Osteocyte (in vitro differentiated cells): ENCODE measurements at regions not wholly inside any gene's neighbourhood (a gene's known extent, or its start where the extent isn't known, plus 50 kb on each side); places are given as distances from the start of the nearest gene placed in this dataset.
A peak's percentile ranks its signal among the peaks of the same experiment; 100 is the strongest.

Experiments used
- DNase-seq: peaks from one replicate; pipeline ENCODE4 v3.0.0; 2021; ENCODE audit warnings: mixed read lengths; ENCODE audit not compliant: unreplicated experiment; ENCODE audit errors: extremely low spot score
- H3K27ac Mint-ChIP-seq: one replicate; pipeline ENCODE4 v1.8.0; 2021; ENCODE audit warnings: mild to moderate bottlenecking, mixed read lengths; ENCODE audit not compliant: unreplicated experiment
- H3K27me3 Mint-ChIP-seq: one replicate; pipeline ENCODE4 v1.8.0; 2021; ENCODE audit warnings: mixed read lengths; ENCODE audit not compliant: unreplicated experiment
- H3K36me3 Mint-ChIP-seq: one replicate; pipeline ENCODE4 v1.8.0; 2021; ENCODE audit warnings: mixed read lengths; ENCODE audit not compliant: unreplicated experiment
- H3K4me1 Mint-ChIP-seq: one replicate; pipeline ENCODE4 v1.8.0; 2021; ENCODE audit warnings: mixed read lengths; ENCODE audit not compliant: unreplicated experiment
- H3K4me3 Mint-ChIP-seq: one replicate; pipeline ENCODE4 v1.8.0; 2021; ENCODE audit warnings: mild to moderate bottlenecking, moderate library complexity, mixed read lengths; ENCODE audit not compliant: unreplicated experiment
- H3K9me3 Mint-ChIP-seq: one replicate; pipeline ENCODE4 v1.8.0; 2021; ENCODE audit warnings: mixed read lengths; ENCODE audit not compliant: unreplicated experiment
- CTCF ChIP-seq: fragments of 200-600 bp; sonication (generic); IDR thresholded peaks from 2 replicates; pipeline ENCODE4 v1.5.0; 2021; ENCODE audit warnings: antibody characterized with exemption, mild to moderate bottlenecking, moderate library complexity

GRCh38 chr2:105972246-105972645, 221.9 kb downstream of the UXS1 start:
- no peaks in the 10 kb centered on the region for H3K4me1 Mint-ChIP-seq
- TF ChIP-seq CTCF: no peak

DNA sequence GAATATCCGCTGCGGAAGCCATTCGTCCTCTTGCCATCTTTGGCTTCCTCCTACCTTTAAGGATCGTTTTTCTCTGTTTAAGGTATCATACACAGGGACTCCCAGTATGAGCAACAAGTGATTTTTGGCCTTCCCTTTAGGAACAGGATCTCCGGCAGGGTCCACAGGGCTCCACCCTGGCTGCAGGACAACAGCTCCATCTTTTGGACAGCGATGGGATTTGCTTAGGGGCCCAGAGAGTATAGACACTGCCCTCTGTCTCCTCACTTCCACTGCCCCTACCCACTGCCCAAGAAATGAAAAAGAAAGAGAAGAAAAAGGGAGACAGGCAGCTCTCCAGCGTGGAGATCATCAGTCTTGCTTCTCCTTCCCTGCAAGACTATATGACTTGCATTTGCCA, 224.5 kb downstream of the UXS1 start:
- no peak overlapping the region for H3K27ac Mint-ChIP-seq
- peaks cover 9% of the 10 kb centered on the region for H3K9me3 Mint-ChIP-seq
- H3K4me1 Mint-ChIP-seq: no peaks in the 10 kb centered on the region
- peak; percentile 22 for TF ChIP-seq CTCF
- peaks cover 15% of the 10 kb centered on the region for H3K27me3 Mint-ChIP-seq
- H3K4me3 Mint-ChIP-seq: no peak overlapping the region
- no peaks in the 10 kb centered on the region for H3K36me3 Mint-ChIP-seq
- DNase-seq: no peak

More at GRCh38 chr2:105972246-105972645, 221.9 kb downstream of the UXS1 start:
- no peak for DNase-seq
- Mint-ChIP-seq H3K36me3 (no peaks in the 10 kb centered on the region), H3K27me3 (peaks cover 8% of the 10 kb centered on the region), H3K9me3 (peaks cover 11% of the 10 kb centered on the region), H3K27ac (no peak overlapping the region), H3K4me3 (no peak overlapping the region)

DNA sequence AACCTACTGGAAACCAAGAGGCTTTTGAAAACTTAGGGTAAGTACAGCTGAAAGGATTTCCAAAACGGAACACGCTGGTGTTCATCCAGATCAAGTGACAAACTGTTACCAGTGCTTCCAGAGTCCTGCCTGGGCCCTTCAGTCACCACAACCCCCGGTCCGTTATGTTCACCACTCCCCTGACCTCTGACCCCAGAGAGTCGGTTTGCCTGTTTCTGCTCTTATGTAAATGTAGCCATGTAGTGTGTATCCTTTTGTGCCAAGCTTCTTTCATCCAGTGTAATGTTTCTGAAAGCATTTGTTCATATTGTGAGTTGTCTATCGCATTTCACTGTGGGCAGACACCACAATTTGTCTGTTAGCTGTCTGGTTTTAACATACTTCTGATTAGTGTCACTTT, 217.5 kb downstream of the NCK2 start:
- no peak for TF ChIP-seq CTCF
- Mint-ChIP-seq H3K27me3 (peaks cover 55% of the 10 kb centered on the region), H3K27ac (no peak overlapping the region), H3K36me3 (no peaks in the 10 kb centered on the region), H3K4me3 (no peak overlapping the region), H3K9me3 (no peaks in the 10 kb centered on the region), H3K4me1 (no peaks in the 10 kb centered on the region)
- DNase-seq: no peak

GRCh38 chr2:105961599-105962146, 217.0 kb downstream of the NCK2 start:
- H3K36me3 Mint-ChIP-seq: no peaks in the 10 kb centered on the region
- no peak overlapping the region for H3K27ac Mint-ChIP-seq
- no peak overlapping the region for H3K4me3 Mint-ChIP-seq
- H3K4me1 Mint-ChIP-seq: no peaks in the 10 kb centered on the region
- H3K9me3 Mint-ChIP-seq: no peaks in the 10 kb centered on the region
- no peak for DNase-seq
- TF ChIP-seq CTCF: no peak
- peaks cover 57% of the 10 kb centered on the region for H3K27me3 Mint-ChIP-seq

GRCh38 chr2:105959357-105959756, 214.6 kb downstream of the NCK2 start:
- Mint-ChIP-seq H3K27me3 (peaks cover 72% of the 10 kb centered on the region), H3K36me3 (no peaks in the 10 kb centered on the region), H3K27ac (no peak overlapping the region), H3K4me1 (no peaks in the 10 kb centered on the region), H3K4me3 (no peak overlapping the region), H3K9me3 (no peaks in the 10 kb centered on the region)
- TF ChIP-seq CTCF: no peak
- no peak for DNase-seq
